H1 (cell line): ENCODE measurements at regions not wholly inside any gene's neighbourhood (a gene's known extent, or its start where the extent isn't known, plus 50 kb on each side); places are given as distances from the start of the nearest gene placed in this dataset.

Experiments used
- CTCF ChIA-PET: fragments of 300-600 bp; sonication (Branson Sonifier 250); formaldehyde crosslinking; loops from one replicate; lab custom pipeline; 2021; ENCODE audit not compliant: partially characterized antibody; lab: Charles Lee
- POLR2A ChIA-PET: fragments of 300-600 bp; sonication (Branson Sonifier 250); formaldehyde crosslinking; loops from one replicate; lab custom pipeline; 2021; ENCODE audit warnings: inconsistent platforms; ENCODE audit not compliant: partially characterized antibody; lab: Charles Lee
- DNase-seq, 2 experiments: peaks; one replicate each; pipeline versions ENCODE4 v3.0.0 to v3.0.0-alpha.2; 2010 to 2022; ENCODE audit warnings: low spot score in 2 of 2, low read depth in 1 of 2, mixed read lengths in 1 of 2
- FAIRE-seq: peaks from 2 replicates; lab custom pipeline; 2011; peaks lifted over from hg19 to GRCh38; lab: Jason Lieb, UNC
- H2AFZ ChIP-seq: 2 replicates; pipeline ENCODE4 v1.8.1; 2012; ENCODE audit warnings: low read length, inconsistent platforms
- H2AK5ac ChIP-seq: 2 replicates; pipeline ENCODE4 v1.6.1; 2013; ENCODE audit warnings: low read depth, low read length
- H2BK120ac ChIP-seq: replicated peaks from 2 replicates; pipeline ENCODE3; 2013; ENCODE audit warnings: low read depth, low read length, inconsistent platforms
- H2BK12ac ChIP-seq: 2 replicates; pipeline ENCODE4 v1.6.1; 2013; ENCODE audit warnings: low read depth, low read length
- H2BK15ac ChIP-seq: 2 replicates; pipeline ENCODE4 v1.6.1; 2013; ENCODE audit warnings: low read length
- H2BK20ac ChIP-seq: 2 replicates; pipeline ENCODE4 v1.6.1; 2013; ENCODE audit warnings: low read length
- H2BK5ac ChIP-seq: 2 replicates; pipeline ENCODE4 v1.6.1; 2013; ENCODE audit warnings: low read depth, low read length
- H3K14ac ChIP-seq: 2 replicates; pipeline ENCODE4 v1.6.1; 2013; ENCODE audit warnings: inconsistent platforms; ENCODE audit not compliant: insufficient read length
- H3K18ac ChIP-seq: 2 replicates; pipeline ENCODE4 v1.6.1; 2013; ENCODE audit warnings: low read length; ENCODE audit errors: extremely low read depth
- H3K23ac ChIP-seq: 2 replicates; pipeline ENCODE4 v1.6.1; 2013; ENCODE audit warnings: inconsistent platforms; ENCODE audit not compliant: insufficient read length
- H3K23me2 ChIP-seq: 2 replicates; pipeline ENCODE4 v1.6.1; 2013; ENCODE audit warnings: low read depth, low read length
- H3K27ac ChIP-seq: 2 replicates; pipeline ENCODE4 v1.6.1; 2011; ENCODE audit warnings: low read depth, low read length, inconsistent platforms
- H3K27me3 ChIP-seq, 4 experiments: replicated peaks in 1 of 4; 1 replicate in 1 of 4; 2 replicates in 3 of 4; pipeline versions ENCODE4 v1.6.1 to v1.8.1; 2011 to 2013; ENCODE audit warnings: low read length in 3 of 4, mild to moderate bottlenecking in 3 of 4, inconsistent platforms in 2 of 4, mixed read lengths in 2 of 4, moderate library complexity in 1 of 4; ENCODE audit not compliant: control insufficient read depth in 3 of 4, insufficient read depth in 3 of 4; ENCODE audit errors: extremely low read depth in 1 of 4
- H3K36me3 ChIP-seq, 4 experiments: 2 replicates each; pipeline versions ENCODE4 v1.6.1 to v1.8.1; 2011 to 2013; ENCODE audit warnings: mild to moderate bottlenecking in 4 of 4, low read length in 3 of 4, moderate library complexity in 2 of 4, control low read depth in 1 of 4, inconsistent platforms in 1 of 4; ENCODE audit not compliant: insufficient read depth in 4 of 4, control insufficient read depth in 2 of 4
- H3K4ac ChIP-seq: replicated peaks from 2 replicates; pipeline ENCODE3; 2013; ENCODE audit warnings: low read length, low read depth, mixed read lengths, inconsistent platforms; ENCODE audit not compliant: insufficient read length
- H3K4me1 ChIP-seq, 4 experiments: replicated peaks in 1 of 4; 1 replicate in 1 of 4; 2 replicates in 3 of 4; pipeline versions ENCODE4 v1.6.1 to v1.8.1; 2011 to 2013; ENCODE audit warnings: low read length in 3 of 4, inconsistent platforms in 2 of 4, mixed read lengths in 1 of 4; ENCODE audit not compliant: insufficient read depth in 4 of 4, control insufficient read depth in 3 of 4
- H3K4me2 ChIP-seq, 2 experiments: 2 replicates each; pipeline versions ENCODE4 v1.6.1 to v1.8.1; 2011 to 2013; ENCODE audit warnings: low read depth in 2 of 2, low read length in 2 of 2, control low read depth in 1 of 2, inconsistent platforms in 1 of 2, mild to moderate bottlenecking in 1 of 2; ENCODE audit not compliant: insufficient read depth in 1 of 2
- H3K4me3 ChIP-seq, 4 experiments: fragments of 200-600, 300-600 bp in 1 of 4; sonication (generic), shearing (Covaris generic), sonication (Bioruptor Twin) in 1 of 4; 2 replicates each; pipeline versions ENCODE4 v1.5.1 to v1.8.1; 2011 to 2016; ENCODE audit warnings: low read length in 4 of 4, low read depth in 3 of 4, control low read depth in 2 of 4, inconsistent platforms in 2 of 4, mild to moderate bottlenecking in 2 of 4, mixed read lengths in 1 of 4, moderate library complexity in 1 of 4; ENCODE audit not compliant: insufficient read depth in 2 of 4; ENCODE audit errors: extremely low read depth in 1 of 4
- H3K56ac ChIP-seq: replicated peaks from 2 replicates; pipeline ENCODE3; 2013; ENCODE audit warnings: low read depth, mild to moderate bottlenecking, mixed read lengths, low read length, inconsistent platforms; ENCODE audit not compliant: insufficient read length
- H3K79me1 ChIP-seq: 2 replicates; pipeline ENCODE4 v1.6.1; 2013; ENCODE audit warnings: low read depth, low read length, control low read depth
- H3K79me2 ChIP-seq, 2 experiments: 2 replicates each; pipeline versions ENCODE4 v1.6.1 to v1.8.1; 2012 to 2013; ENCODE audit warnings: low read length in 2 of 2, mild to moderate bottlenecking in 2 of 2, inconsistent platforms in 1 of 2; ENCODE audit not compliant: insufficient read depth in 2 of 2, control insufficient read depth in 1 of 2
- H3K9ac ChIP-seq, 4 experiments: replicated peaks in 1 of 4; 1 replicate in 1 of 4; 2 replicates in 3 of 4; pipeline versions ENCODE4 v1.6.1 to v1.8.1; 2011 to 2013; ENCODE audit warnings: low read depth in 3 of 4, low read length in 3 of 4, control low read depth in 2 of 4, mild to moderate bottlenecking in 2 of 4, moderate library complexity in 2 of 4, inconsistent platforms in 1 of 4; ENCODE audit errors: extremely low read depth in 1 of 4
- H3K9me3 ChIP-seq, 2 experiments: 2 replicates each; pipeline versions ENCODE4 v1.6.1 to v1.8.1; 2012 to 2013; ENCODE audit warnings: mild to moderate bottlenecking in 2 of 2, moderate library complexity in 2 of 2, control low read depth in 1 of 2, inconsistent platforms in 1 of 2, low read depth in 1 of 2, low read length in 1 of 2, mixed read lengths in 1 of 2; ENCODE audit not compliant: insufficient read depth in 2 of 2
- H4K20me1 ChIP-seq, 2 experiments: replicated peaks in 1 of 2; 2 replicates each; pipeline versions ENCODE3 to v1.8.1; 2011 to 2013; ENCODE audit warnings: inconsistent platforms in 2 of 2, low read length in 2 of 2, mild to moderate bottlenecking in 1 of 2; ENCODE audit not compliant: insufficient read depth in 2 of 2, control insufficient read depth in 1 of 2
- H4K5ac ChIP-seq: 2 replicates; pipeline ENCODE4 v1.6.1; 2013; ENCODE audit warnings: low read length, low read depth, mixed read lengths, inconsistent platforms; ENCODE audit not compliant: insufficient read length
- H4K8ac ChIP-seq: 2 replicates; pipeline ENCODE4 v1.8.0; 2013; ENCODE audit warnings: mild to moderate bottlenecking, moderate library complexity, low read length, inconsistent platforms; ENCODE audit not compliant: insufficient read depth; ENCODE audit errors: extremely low read depth
- H4K91ac ChIP-seq: replicated peaks from 2 replicates; pipeline ENCODE3; 2013; ENCODE audit warnings: low read length, mixed read lengths, inconsistent platforms; ENCODE audit not compliant: insufficient read length
- ASH2L ChIP-seq: fragments of 200-600, 300-600 bp; sonication (generic); IDR thresholded peaks from one replicate; pipeline ENCODE4 v1.7.1; 2017; ENCODE audit warnings: low read length
- CTBP2 ChIP-seq: IDR thresholded peaks from 2 replicates; pipeline ENCODE4 v1.7.0; 2011; ENCODE audit warnings: borderline replicate concordance, mild to moderate bottlenecking, moderate library complexity, mixed read lengths, low read length; ENCODE audit not compliant: insufficient read depth, insufficient read length
- GTF2F1 ChIP-seq: IDR thresholded peaks from 2 replicates; pipeline ENCODE4 v1.6.1; 2012; ENCODE audit warnings: low read depth, low read length, improper control_type of control experiment, borderline replicate concordance
- WGBS, 2 experiments: shearing (Covaris generic) in 1 of 2; methylation state at CpG; one replicate each; pipeline versions ENCODE4 v1.1.6 to v1.1.7; 2013 to 2015; ENCODE audit warnings: low lambda C conversion rate in 2 of 2, mixed read lengths in 2 of 2, inconsistent platforms in 1 of 2, low coverage in 1 of 2, missing lambda C conversion rate in 1 of 2; ENCODE audit not compliant: insufficient replicate concordance in 2 of 2, insufficient coverage in 1 of 2, insufficient read length in 1 of 2; ENCODE audit errors: extremely low coverage in 1 of 2, missing lambda C conversion rate in 1 of 2; 5-methylcytosine and 5-hydroxymethylcytosine counted together

- H3K79me2 ChIP-seq: no peaks in the 10 kb centered on the region
- no peak overlapping the region for H3K4me3 ChIP-seq
- no peaks in the 10 kb centered on the region for H3K23me2 ChIP-seq
- H2BK5ac ChIP-seq: no peak overlapping the region
- POLR2A ChIA-PET: no interaction called here
- H3K14ac ChIP-seq: no peak overlapping the region
- H3K9me3 ChIP-seq: no peaks in the 10 kb centered on the region
- no peak overlapping the region for H3K56ac ChIP-seq
- no peak overlapping the region for H3K23ac ChIP-seq
- no peaks in the 10 kb centered on the region for H4K20me1 ChIP-seq
- H3K4me1 ChIP-seq: peaks cover 0 to 5% (median 1%) of the 10 kb centered on the region in 4 experiments; a peak in 2 of 7 replicates
- H4K91ac ChIP-seq: no peak overlapping the region
- 72% methylated on average over 4 of the region's 4 CpGs; no CpG with 5 or more reads in 1 of the 2 experiments for WGBS, 2 experiments
- no peak overlapping the region for H2BK120ac ChIP-seq
- 0 out of 4 replicates have a peak overlapping the region, but pooled peaks of 1 of the 2 experiments have one; percentile 37 for H3K4me2 ChIP-seq
- DNase-seq: no peak
- no peaks in the 10 kb centered on the region for H3K27me3 ChIP-seq
- no peak overlapping the region for H4K5ac ChIP-seq
- no peak overlapping the region for H3K4ac ChIP-seq
- TF ChIP-seq CTBP2 (no peak), ASH2L (no peak), GTF2F1 (no peak)
- TF ChIP-seq, all 59 proteins: peak for 0
- H2BK20ac ChIP-seq: no peak overlapping the region
- H4K8ac ChIP-seq: no peak overlapping the region
- no peak overlapping the region for H2BK12ac ChIP-seq
- no peak overlapping the region for H3K9ac ChIP-seq
- H3K18ac ChIP-seq: no peak overlapping the region
- H3K36me3 ChIP-seq: no peaks in the 10 kb centered on the region
- CTCF ChIA-PET: interaction anchor here (0.7 to 1.0 kb wide), 3 partner anchors 15 to 663 kb away, joined by 3 read pairs; no protein-coding TSS in a partner anchor
- FAIRE-seq: no peak
- no peak overlapping the region for H2BK15ac ChIP-seq
- H2AFZ ChIP-seq: no peak overlapping the region
- no peak overlapping the region; the same call in 1 of the 2 replicates for H3K27ac ChIP-seq
- H2AK5ac ChIP-seq: no peak overlapping the region
- H3K79me1 ChIP-seq: no peaks in the 10 kb centered on the region
These were observed 237.9 kb upstream of the MMADHC start for GRCh38 chr2:149825473-149825872.
